PC-3 (cell line): ENCODE measurements at regions not wholly inside any gene's neighbourhood (a gene's known extent, or its start where the extent isn't known, plus 50 kb on each side); places are given as distances from the start of the nearest gene placed in this dataset.

Experiments used
- ATAC-seq: fragments of 200-7000 bp; cut with Tn5 transposase; 2 replicates; pipeline ENCODE4 v1.9.1; 2020; ENCODE audit warnings: mild to moderate bottlenecking, moderate library complexity
- BruUV-seq: library from RNA; stranded (reverse); fragments of 400-500 nt; replicated peaks from 2 replicates; lab custom pipeline; 2021; lab: Mats Ljungman, UMichigan
- CTCF ChIA-PET: fragments of 300-600 bp; sonication (Branson Sonifier 250); formaldehyde crosslinking; loops from one replicate; lab custom pipeline; 2022; ENCODE audit warnings: antibody characterized with exemption; lab: Charles Lee
- POLR2A ChIA-PET: fragments of 300-600 bp; sonication (Branson Sonifier 250); formaldehyde crosslinking; loops from one replicate; lab custom pipeline; 2022; ENCODE audit warnings: antibody characterized with exemption; ENCODE audit not compliant: unreplicated experiment; lab: Charles Lee
- DNase-seq: peaks from one replicate; pipeline ENCODE4 v3.0.0-alpha.2; 2015
- H2AFZ ChIP-seq: fragments of 300-600 bp; sonication (generic); 2 replicates; pipeline ENCODE4 v1.6.0; 2016; ENCODE audit warnings: antibody characterized with exemption, low read length
- H3F3A ChIP-seq: fragments of 300-600 bp; sonication (generic); one replicate; pipeline ENCODE4 v1.6.0; 2017; ENCODE audit warnings: antibody characterized with exemption, low read length, control low read depth, mild to moderate bottlenecking; ENCODE audit not compliant: unreplicated experiment
- H3K27ac ChIP-seq: fragments of 300-600 bp; sonication (generic); 2 replicates; pipeline ENCODE4 v1.5.1; 2016; ENCODE audit warnings: mild to moderate bottlenecking, low read length
- H3K27me3 ChIP-seq: fragments of 300-600 bp; sonication (generic); 2 replicates; pipeline ENCODE4 v1.6.1; 2016; ENCODE audit warnings: low read length, mixed read lengths
- H3K36me3 ChIP-seq: fragments of 300-600 bp; sonication (generic); 2 replicates; pipeline ENCODE4 v1.6.1; 2016; ENCODE audit warnings: low read depth, mixed run types, low read length, mixed read lengths
- H3K4me1 ChIP-seq: fragments of 300-600 bp; sonication (generic); 2 replicates; pipeline ENCODE4 v1.5.1; 2016; ENCODE audit warnings: low read length; ENCODE audit not compliant: insufficient read depth
- H3K4me2 ChIP-seq: fragments of 300-600 bp; sonication (generic); 2 replicates; pipeline ENCODE4 v1.6.0; 2016; ENCODE audit warnings: low read length
- H3K4me3 ChIP-seq: fragments of 300-600 bp; sonication (generic); 2 replicates; pipeline ENCODE4 v1.5.1; 2016; ENCODE audit warnings: mild to moderate bottlenecking, low read length, mixed read lengths
- H3K79me2 ChIP-seq: fragments of 300-600 bp; sonication (generic); 2 replicates; pipeline ENCODE4 v1.6.1; 2017; ENCODE audit warnings: low read length, mixed read lengths
- H3K9ac ChIP-seq: fragments of 300-600 bp; sonication (generic); 2 replicates; pipeline ENCODE4 v1.6.0; 2016; ENCODE audit warnings: mild to moderate bottlenecking, low read length
- H3K9me2 ChIP-seq: fragments of 300-600 bp; sonication (generic); replicated peaks from 2 replicates; pipeline ENCODE4 v1.6.1; 2016; ENCODE audit warnings: mixed run types, low read length, mixed read lengths
- H3K9me3 ChIP-seq: fragments of 300-600 bp; sonication (generic); 2 replicates; pipeline ENCODE4 v1.6.1; 2016; ENCODE audit warnings: low read length, mixed read lengths
- H4K20me1 ChIP-seq: fragments of 300-600 bp; sonication (generic); 2 replicates; pipeline ENCODE4 v1.6.1; 2016; ENCODE audit warnings: low read length, mixed read lengths
- EZH2 ChIP-seq: fragments of 300-600 bp; sonication (generic); IDR thresholded peaks from one replicate; pipeline ENCODE4 v1.6.1; 2017; ENCODE audit warnings: antibody characterized with exemption, mild to moderate bottlenecking, low read length; ENCODE audit not compliant: unreplicated experiment
- EZH2phosphoT487 ChIP-seq: fragments of 300-600 bp; sonication (generic); IDR thresholded peaks from 2 replicates; pipeline ENCODE4 v1.6.1; 2018; ENCODE audit warnings: mild to moderate bottlenecking, antibody characterized with exemption, low read length, borderline replicate concordance
- intact Hi-C: fragments of 100-400 bp; cut with micrococcal nuclease; formaldehyde crosslinking; loops from 2 replicates; pipeline ENCODE4 v1.9.0; 2023
- TF ChIP-seq, protein P1 (sequence below): fragments of 300-600 bp; sonication (generic); conservative IDR thresholded peaks from 2 replicates; pipeline ENCODE4 v1.5.1; 2017; ENCODE audit warnings: antibody characterized with exemption, low read depth, mild to moderate bottlenecking, low read length

DNA sequence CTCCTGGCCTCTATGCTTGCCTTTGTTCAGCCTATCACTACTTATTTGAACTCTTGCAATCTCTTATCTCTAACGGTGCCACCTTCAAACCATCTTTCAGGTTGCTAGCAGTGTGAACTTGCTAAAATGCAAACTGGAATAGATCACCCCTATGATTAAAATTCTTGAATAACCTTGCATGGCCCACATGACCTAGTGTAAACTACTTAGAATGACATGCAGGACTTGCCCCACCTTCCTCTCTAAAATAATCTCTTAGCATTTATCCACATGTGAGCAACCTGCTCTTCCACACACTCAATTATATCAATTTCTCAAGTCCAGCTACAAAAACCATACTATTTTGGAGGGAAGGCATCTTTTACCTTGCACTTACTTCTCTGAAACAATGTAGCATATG is 137.6 kb downstream of the ETAA1 start:
- H2AFZ ChIP-seq = no peak overlapping the region
- H3K9me3 ChIP-seq = peaks cover 3% of the 10 kb centered on the region; the same call in 1 of the 2 replicates
- H3K9me2 ChIP-seq = no peaks in the 10 kb centered on the region
- no peaks in the 10 kb centered on the region for H3F3A ChIP-seq
- H3K27me3 ChIP-seq = no peaks in the 10 kb centered on the region
- POLR2A ChIA-PET = no interaction called here
- no peaks in the 10 kb centered on the region for H4K20me1 ChIP-seq
- TF ChIP-seq EZH2phosphoT487 (no peak), EZH2 (no peak)
- TF ChIP-seq, protein P1, sequence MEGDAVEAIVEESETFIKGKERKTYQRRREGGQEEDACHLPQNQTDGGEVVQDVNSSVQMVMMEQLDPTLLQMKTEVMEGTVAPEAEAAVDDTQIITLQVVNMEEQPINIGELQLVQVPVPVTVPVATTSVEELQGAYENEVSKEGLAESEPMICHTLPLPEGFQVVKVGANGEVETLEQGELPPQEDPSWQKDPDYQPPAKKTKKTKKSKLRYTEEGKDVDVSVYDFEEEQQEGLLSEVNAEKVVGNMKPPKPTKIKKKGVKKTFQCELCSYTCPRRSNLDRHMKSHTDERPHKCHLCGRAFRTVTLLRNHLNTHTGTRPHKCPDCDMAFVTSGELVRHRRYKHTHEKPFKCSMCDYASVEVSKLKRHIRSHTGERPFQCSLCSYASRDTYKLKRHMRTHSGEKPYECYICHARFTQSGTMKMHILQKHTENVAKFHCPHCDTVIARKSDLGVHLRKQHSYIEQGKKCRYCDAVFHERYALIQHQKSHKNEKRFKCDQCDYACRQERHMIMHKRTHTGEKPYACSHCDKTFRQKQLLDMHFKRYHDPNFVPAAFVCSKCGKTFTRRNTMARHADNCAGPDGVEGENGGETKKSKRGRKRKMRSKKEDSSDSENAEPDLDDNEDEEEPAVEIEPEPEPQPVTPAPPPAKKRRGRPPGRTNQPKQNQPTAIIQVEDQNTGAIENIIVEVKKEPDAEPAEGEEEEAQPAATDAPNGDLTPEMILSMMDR = no peak
- H3K4me2 ChIP-seq = no peak overlapping the region
- no peak overlapping the region for H3K9ac ChIP-seq
- DNase-seq (no peak), ATAC-seq (no peak)
- CTCF ChIA-PET = no interaction called here
- intact Hi-C loops = no loop called here
- H3K36me3 ChIP-seq = no peaks in the 10 kb centered on the region
- no TSS peak for BruUV-seq
- H3K79me2 ChIP-seq = no peaks in the 10 kb centered on the region
- H3K4me1 ChIP-seq = no peaks in the 10 kb centered on the region
- H3K4me3 ChIP-seq = no peak overlapping the region
- no peak overlapping the region for H3K27ac ChIP-seq

DNA sequence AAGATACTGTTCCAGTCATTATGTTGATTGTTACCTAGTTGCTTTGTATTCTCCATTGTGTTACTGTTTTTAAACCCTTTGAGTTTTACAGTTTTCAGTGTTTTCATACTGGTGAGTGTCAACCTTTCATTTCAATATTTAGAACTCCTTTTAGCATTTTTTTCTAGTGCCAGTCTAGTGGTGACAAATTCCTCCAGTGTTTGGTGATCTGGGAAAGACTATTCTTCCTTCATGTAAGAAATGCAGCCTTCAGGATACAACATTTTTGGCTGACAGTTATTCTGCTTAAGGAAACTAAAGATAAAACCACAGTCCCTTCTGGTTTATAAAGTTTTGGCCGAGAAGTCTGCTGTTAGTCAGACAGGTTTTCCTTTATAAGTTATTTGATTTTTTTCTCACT is 143.8 kb downstream of the ETAA1 start:
- H2AFZ ChIP-seq = no peak overlapping the region
- POLR2A ChIA-PET = no interaction called here
- no peak for DNase-seq

DNA sequence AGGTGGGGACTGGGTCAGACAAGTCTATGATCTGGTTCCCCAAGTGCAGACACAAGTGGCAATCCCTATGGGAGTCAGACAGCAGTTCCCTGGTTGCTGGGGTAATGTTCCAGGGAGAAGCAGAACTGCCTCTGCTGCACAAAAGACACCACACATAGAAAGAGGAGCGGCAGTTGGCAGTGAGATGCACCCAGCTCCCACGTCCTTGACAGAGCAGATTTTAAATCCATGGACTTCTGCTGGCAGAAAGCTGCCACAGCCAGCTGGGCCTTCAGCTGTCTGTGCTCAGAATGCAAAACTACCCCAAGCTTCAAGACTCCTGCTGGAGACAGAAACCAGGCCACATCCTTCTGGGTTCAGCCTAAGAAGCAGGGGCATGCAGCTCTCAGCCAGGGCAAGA is 147.2 kb downstream of the ETAA1 start:
- Histone ChIP-seq H3K9me2 (no peaks in the 10 kb centered on the region), H3K4me3 (no peak overlapping the region), H3K4me1 (no peaks in the 10 kb centered on the region), H3K4me2 (no peak overlapping the region), H3K36me3 (no peaks in the 10 kb centered on the region), H3K79me2 (no peaks in the 10 kb centered on the region), H3K9ac (no peak overlapping the region), H4K20me1 (no peaks in the 10 kb centered on the region), H3K27me3 (no peaks in the 10 kb centered on the region), H3K9me3 (peaks cover 5% of the 10 kb centered on the region; the same call in 1 of the 2 replicates), H2AFZ (no peak overlapping the region), H3F3A (no peaks in the 10 kb centered on the region), H3K27ac (no peak overlapping the region)
- BruUV-seq = no TSS peak
- DNase-seq (no peak), ATAC-seq (no peak)
- ChIA-PET CTCF (interaction anchor here (0.6 kb wide), 1 partner anchor 106 kb away, joined by 3 read pairs; no protein-coding TSS in a partner anchor), POLR2A (no interaction called here)
- intact Hi-C loops = no loop called here
- TF ChIP-seq, protein P1 = no peak
- TF ChIP-seq EZH2phosphoT487 (no peak), EZH2 (no peak)

More for the DNA sequence above, 143.8 kb downstream of the ETAA1 start:
- no TSS peak for BruUV-seq
- Histone ChIP-seq H3K79me2 (no peaks in the 10 kb centered on the region), H3F3A (no peaks in the 10 kb centered on the region), H3K9me3 (peaks cover 8% of the 10 kb centered on the region), H3K4me2 (no peak overlapping the region), H3K36me3 (no peaks in the 10 kb centered on the region), H3K9me2 (no peaks in the 10 kb centered on the region), H3K9ac (no peak overlapping the region), H3K27me3 (no peaks in the 10 kb centered on the region), H4K20me1 (no peaks in the 10 kb centered on the region), H3K4me1 (no peaks in the 10 kb centered on the region), H3K4me3 (no peak overlapping the region), H3K27ac (no peak overlapping the region)
- TF ChIP-seq, protein P1 = no peak
- TF ChIP-seq EZH2phosphoT487 (no peak), EZH2 (no peak)
- CTCF ChIA-PET = no interaction called here
- intact Hi-C loops = no loop called here
- no peak for ATAC-seq
